GM12874 (cell line): ENCODE measurements at regions not wholly inside any gene's neighbourhood (a gene's known extent, or its start where the extent isn't known, plus 50 kb on each side); places are given as distances from the start of the nearest gene placed in this dataset.

Experiments
- TF ChIP-seq, protein P1 (sequence below): IDR thresholded peaks from 2 replicates; pipeline ENCODE4 v1.5.1; 2011; ENCODE audit warnings: low read depth, mild to moderate bottlenecking, control low read depth, low read length, moderate library complexity; ENCODE audit not compliant: insufficient read depth

GRCh38 chr7:113405296-113406056 lies 287.1 kb upstream of the SMIM30 start:
- TF ChIP-seq, protein P1, sequence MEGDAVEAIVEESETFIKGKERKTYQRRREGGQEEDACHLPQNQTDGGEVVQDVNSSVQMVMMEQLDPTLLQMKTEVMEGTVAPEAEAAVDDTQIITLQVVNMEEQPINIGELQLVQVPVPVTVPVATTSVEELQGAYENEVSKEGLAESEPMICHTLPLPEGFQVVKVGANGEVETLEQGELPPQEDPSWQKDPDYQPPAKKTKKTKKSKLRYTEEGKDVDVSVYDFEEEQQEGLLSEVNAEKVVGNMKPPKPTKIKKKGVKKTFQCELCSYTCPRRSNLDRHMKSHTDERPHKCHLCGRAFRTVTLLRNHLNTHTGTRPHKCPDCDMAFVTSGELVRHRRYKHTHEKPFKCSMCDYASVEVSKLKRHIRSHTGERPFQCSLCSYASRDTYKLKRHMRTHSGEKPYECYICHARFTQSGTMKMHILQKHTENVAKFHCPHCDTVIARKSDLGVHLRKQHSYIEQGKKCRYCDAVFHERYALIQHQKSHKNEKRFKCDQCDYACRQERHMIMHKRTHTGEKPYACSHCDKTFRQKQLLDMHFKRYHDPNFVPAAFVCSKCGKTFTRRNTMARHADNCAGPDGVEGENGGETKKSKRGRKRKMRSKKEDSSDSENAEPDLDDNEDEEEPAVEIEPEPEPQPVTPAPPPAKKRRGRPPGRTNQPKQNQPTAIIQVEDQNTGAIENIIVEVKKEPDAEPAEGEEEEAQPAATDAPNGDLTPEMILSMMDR = no peak

DNA sequence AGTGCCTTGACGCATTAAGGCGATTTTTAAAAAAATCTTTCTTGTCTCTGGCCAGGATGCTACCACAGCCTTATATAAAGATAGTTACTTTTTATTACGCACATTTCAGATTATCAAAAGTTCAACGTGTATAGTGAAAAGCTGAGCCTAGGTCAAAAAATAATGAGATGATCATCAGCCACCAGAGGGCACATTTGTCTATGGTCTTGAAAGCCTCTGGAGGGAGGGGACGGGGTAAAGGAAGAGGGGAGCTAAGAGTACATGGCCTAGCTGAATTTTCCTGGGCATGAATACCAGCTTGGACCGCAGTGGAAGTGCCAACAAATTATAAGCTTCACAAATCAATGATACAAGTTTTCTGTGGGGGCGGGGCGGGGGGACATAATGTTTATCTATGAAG lies 285.9 kb upstream of the SMIM30 start:
- TF ChIP-seq, protein P1 = no peak

GRCh38 chr7:113402482-113402881 lies 284.1 kb upstream of the SMIM30 start:
- TF ChIP-seq, protein P1 = no peak

GRCh38 chr7:113402005-113402404 lies 283.7 kb upstream of the SMIM30 start:
- TF ChIP-seq, protein P1 = no peak

- TF ChIP-seq, protein P1 = no peak
These were observed 276.5 kb upstream of the SMIM30 start for GRCh38 chr7:113394856-113395255.

GRCh38 chr7:113392841-113393540 lies 274.6 kb upstream of the SMIM30 start:
- TF ChIP-seq, protein P1 = no peak

DNA sequence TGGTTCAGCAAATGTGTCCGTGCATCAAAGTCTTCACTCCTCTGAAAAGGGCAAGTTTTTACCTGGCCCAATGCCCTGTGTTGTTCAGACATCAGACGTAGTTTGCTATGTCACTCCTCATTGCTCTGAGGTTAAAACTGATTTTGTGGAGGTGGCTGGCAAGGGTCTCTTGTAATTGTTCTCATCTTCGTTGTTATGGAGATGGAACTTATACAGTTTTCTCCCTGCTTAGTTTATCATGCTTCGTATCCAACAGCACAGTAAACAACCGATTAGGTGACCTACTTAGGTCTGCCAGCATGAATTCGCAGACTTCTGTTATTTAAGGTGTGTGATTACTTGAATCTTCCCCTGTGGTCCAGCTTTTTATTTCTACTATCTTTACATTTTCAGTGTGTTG lies 274.1 kb upstream of the SMIM30 start:
- TF ChIP-seq, protein P1 = no peak
